HG02884 (cell line): ENCODE measurements at regions not wholly inside any gene's neighbourhood (a gene's known extent, or its start where the extent isn't known, plus 50 kb on each side); places are given as distances from the start of the nearest gene placed in this dataset.
"Not testable (repeated sequence)": the region's sequence is repeated elsewhere in the genome, so short reads cannot be mapped to it uniquely, and the experiment has no call there.

Source experiments
- ATAC-seq: cut with Tn5 transposase; IDR thresholded peaks from one replicate; pipeline ENCODE4 v1.9.1; 2021; ENCODE audit warnings: mild to moderate bottlenecking, moderate library complexity; ENCODE audit not compliant: unreplicated experiment

DNA sequence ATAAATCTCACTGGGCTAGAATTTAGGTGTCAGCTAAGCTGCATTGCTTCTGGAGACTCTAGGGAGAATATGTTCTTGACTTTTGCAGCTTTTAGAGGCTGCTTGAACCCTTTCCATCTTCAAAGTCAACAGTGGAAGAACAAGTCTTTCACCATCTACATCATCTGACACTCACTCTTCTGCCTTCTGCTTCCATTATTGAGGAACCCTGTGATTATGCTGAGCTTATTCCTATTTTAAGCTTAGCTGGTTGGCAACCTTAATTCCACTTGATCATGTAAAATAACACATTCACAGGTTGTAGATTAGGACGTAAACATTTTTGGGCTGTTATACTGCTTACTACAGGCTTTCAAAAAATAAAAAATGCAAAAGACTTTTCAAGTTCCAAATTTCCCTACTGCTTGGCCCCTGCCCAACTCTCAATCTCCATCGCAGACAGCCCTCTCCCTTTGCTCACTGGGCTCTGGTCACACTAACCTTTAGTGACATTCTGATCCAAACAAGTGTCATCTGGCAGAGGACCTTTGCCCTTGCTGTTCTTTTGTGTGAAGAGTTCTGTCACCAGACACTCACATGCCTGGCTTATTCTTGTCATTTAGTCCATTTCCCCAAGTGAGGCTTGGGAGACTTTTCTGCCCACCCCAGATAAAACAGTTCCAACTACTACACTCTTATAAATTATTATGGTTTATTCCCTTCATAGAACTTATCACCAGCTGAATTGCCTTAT is 1056.0 kb downstream of the STIM2 start:
- no peak for ATAC-seq

GRCh38 chr4:27917381-27917780 is 1056.7 kb downstream of the STIM2 start:
- ATAC-seq = no peak

DNA sequence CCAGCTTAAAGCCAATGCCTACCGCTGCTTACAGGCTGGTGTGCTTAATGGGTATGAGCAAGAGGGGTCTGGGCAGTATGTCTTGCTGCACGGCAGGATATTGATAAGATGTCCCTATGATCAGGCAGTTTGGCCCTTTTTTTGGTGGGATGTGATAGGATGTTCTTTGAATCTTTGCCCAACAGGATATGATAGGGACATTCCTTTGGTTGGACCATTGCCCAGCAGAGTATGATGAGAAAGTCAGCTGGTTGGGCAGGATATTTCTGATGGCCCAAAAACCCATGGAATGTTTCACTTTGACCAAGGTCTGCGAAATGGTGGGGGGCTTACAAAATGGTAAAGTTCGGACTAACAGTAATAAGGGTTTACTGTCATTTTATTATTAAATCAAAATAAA is 1060.6 kb downstream of the STIM2 start:
- ATAC-seq = no peak

DNA sequence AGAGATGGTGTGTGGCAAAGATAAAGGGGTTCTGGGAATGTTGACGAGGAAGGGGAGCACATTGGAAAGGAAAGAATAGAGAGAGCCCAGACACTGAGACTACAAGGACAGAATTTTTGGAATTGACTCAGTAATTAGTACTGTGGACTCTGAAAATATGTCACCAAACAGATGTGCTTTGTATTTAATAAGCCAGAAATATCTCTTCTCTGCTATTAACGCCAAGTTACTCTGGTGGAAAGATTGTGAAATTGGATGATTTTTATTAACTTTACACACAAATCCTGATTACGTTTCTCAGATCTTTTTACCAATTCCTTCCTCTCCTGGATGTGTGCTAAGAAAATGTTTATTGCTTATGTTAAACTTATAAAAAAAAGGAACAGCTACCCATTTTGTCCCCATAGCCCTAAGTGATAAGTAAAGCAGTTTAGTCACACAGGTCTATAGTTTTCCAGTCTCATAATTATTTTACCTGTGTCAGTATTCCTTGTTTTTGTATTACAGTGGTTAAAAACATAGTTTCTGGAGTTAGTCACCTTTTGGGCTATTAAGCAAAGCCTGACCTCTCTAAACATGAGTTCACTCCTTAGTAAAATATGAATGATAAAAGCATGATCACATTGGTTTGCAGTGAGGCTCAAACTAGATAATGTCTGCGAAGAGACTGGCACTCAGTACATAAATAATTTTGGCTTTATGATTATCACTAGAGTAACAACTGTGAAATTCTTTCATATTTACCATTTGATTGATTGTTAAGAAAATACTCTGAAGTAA is 1068.3 kb downstream of the STIM2 start:
- ATAC-seq = no peak

- no peak for ATAC-seq
These were observed 1069.7 kb downstream of the STIM2 start for GRCh38 chr4:27930291-27930690.

GRCh38 chr4:27930976-27931375 is 1070.3 kb downstream of the STIM2 start:
- ATAC-seq = no peak

GRCh38 chr4:27931584-27931983 is 1070.9 kb downstream of the STIM2 start:
- ATAC-seq = no peak

DNA sequence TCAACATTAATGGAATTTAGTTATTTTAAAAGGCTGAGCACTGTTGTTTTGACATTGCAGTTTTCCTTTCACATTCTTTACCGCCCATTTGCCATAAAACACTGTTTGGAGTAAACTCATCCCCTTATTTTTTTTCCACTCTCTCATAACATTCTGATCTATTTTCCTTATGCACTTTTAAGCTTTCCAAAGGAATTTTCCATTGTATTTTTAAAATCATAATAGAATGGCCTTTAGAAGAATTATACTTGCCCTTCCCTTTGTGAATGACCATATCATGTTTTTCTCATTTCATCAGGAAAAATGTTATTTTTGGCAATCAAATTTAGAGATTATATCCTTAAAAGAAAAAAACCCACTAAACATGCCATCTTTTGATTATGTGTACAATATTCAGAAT is 1074.2 kb downstream of the STIM2 start:
- ATAC-seq = no peak

GRCh38 chr4:27946799-27947198 is 1086.2 kb downstream of the STIM2 start:
- no peak for ATAC-seq

DNA sequence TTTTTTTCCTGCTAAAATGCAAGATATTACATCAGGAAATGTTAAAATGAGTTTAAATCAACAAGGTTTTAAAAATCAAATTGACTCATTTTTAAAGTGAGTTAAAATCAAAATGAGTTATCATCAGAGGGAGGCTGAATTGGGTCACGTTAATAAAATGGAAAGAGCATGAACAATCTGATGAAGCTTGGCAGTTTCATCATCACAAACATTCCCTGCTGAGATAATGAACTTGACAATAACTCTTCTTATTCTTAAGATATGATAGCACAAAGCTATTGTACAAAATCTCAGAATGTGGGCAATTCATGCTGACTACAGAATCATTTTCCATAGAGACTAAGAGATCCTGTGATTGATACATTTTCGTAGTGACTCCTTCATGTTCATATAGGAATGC is 1086.7 kb downstream of the STIM2 start:
- no peak for ATAC-seq

DNA sequence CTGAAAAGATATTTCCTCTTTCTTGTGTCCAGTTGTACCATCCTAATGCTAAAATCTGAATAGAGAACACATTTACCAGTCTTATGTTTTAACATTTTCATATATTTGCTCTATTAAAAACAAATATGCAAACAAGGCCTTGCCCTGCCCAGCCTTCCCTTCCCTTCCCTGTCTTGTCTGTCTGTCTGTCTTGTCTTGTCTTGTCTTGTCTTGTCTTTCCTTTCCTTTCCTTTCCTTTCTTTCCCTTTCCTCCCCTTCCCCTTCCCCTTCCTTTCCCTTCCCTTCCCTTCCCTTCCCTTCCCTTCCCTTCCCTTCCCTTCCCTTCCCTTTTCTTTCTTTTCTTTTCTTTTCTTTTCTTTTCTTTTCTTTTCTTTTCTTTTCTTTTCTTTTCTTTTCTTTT is 1103.5 kb downstream of the STIM2 start:
- ATAC-seq = no peak

- ATAC-seq = no peak
These were observed 1106.0 kb downstream of the STIM2 start for GRCh38 chr4:27966664-27967063.

DNA sequence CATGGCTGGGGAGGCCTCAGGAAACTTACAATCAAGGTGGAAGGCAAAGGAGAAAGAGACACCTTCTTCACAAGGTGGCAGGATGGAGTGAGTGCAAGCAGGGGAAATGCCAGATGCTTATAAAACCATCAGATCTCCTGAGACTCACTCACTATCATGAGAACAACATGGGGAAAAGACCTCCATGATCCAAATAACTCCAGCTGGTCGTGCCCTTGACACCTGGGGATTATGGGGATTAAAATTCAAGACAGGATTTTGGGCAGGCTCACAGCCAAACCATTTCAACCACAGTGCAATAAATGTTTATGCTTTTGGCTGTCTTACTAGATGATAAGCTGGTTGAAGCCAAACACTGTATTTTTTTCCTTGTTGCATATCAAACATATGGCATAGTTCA is 1112.4 kb downstream of the STIM2 start:
- ATAC-seq = no peak

- ATAC-seq = no peak
These were observed 1113.1 kb downstream of the STIM2 start for GRCh38 chr4:27973700-27974099.

GRCh38 chr4:27974339-27974738 is 1113.7 kb downstream of the STIM2 start:
- ATAC-seq = no peak

DNA sequence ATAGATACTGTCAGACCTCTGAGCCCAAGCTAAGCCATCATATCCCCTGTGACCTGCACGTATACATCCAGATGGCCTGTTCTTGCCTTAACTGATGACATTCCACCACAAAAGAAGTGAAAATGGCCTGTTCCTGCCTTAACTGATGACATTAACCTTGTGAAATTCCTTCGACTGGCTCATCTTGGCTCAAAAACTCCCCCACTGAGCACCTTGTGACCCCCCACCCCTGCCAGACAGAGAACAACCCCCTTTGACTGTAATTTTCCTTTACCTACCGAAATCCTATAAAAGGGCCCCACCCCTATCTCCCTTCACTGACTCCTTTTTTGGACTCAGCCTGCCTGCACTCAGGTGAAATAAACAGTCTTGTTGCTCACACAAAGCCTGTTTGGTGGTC is 1114.2 kb downstream of the STIM2 start:
- not testable (repeated sequence) for ATAC-seq

- not testable (repeated sequence) for ATAC-seq
These were observed 1117.9 kb downstream of the STIM2 start for GRCh38 chr4:27978427-27979109.

DNA sequence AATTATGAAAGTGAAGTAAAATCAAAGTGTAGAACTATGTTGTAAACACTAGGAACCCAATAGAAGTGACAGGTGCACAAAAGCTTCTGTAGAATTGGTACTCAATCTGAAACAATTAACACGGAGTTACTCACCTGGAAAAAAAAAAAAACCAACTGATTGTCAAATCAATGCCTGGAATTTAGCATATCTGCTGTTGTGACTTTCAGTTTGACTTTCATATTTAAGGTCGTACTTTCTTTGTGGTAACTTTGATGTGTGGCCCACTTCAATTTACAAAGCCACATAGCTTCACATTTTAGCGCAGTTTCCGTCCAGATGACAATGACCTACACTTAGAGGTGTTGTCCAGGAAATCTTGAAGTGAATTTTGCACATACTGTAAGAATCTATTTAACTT is 1124.9 kb downstream of the STIM2 start:
- no peak for ATAC-seq

GRCh38 chr4:27986476-27986875 is 1125.8 kb downstream of the STIM2 start:
- ATAC-seq = no peak

GRCh38 chr4:28001698-28002097 is 1141.1 kb downstream of the STIM2 start:
- no peak for ATAC-seq

GRCh38 chr4:28004520-28004919 is 1143.9 kb downstream of the STIM2 start:
- ATAC-seq = no peak

DNA sequence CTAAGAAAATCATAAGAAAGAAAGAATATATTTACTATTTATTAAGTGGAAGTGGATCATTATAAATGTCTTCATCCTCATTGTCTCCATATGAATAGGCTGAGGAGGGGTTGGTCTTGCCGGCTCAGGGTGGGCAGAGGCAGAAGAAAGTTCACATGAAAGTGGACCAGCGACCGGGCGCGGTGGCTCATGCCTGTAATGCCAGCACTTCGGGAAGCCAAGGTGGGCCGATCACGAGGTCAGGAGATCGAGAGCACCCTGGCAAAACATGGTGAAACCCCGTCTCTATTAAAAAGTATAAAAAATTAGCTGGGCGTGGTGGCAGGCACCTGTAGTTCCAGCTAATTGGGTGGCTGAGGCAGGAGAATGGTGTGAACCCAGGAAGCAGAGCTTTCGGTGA is 1145.4 kb downstream of the STIM2 start:
- no peak for ATAC-seq
